ENCODE measurements at regions not wholly inside any gene's neighbourhood (a gene's known extent, or its start where the extent isn't known, plus 50 kb on each side); places are given as distances from the start of the nearest gene placed in this dataset.

DNA sequence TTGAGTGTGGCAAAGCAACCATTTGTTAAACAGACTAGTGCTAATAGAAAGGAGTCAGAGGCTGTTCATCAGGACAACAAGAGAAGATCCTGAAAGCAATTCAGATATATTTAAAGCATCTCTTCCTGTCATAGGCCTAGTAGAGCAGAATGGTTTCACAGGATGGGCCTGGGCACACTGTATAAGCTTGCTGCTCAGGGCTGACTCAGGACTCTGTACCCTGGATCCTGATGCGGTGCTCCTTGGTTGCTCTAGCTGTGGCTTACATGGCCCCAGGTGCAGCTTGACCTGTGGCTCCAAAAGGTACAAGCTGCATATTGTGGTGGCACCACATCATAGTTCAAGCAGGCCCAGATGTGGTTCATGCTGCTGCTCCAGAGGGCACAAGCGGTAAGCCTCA is 313.4 kb downstream of the ETNK1 start:
- Histone ChIP-seq H3K56ac (ENCODE audit: insufficient read length, low read depth, low read length) (no peak overlapping the region), H3K4me1 (ENCODE audit: insufficient read depth, low read length) (no peaks in the 10 kb centered on the region), H3K9me3 (ENCODE audit: control insufficient read depth, low read depth, low read length) (no peaks in the 10 kb centered on the region), H3T11ph (ENCODE audit: low read length) (no peak overlapping the region), H2BK15ac (ENCODE audit: low read depth, low read length) (no peak overlapping the region), H4K5ac (ENCODE audit: insufficient read length, low read depth, low read length) (no peak overlapping the region), H2BK12ac (ENCODE audit: insufficient read length, low read depth, low read length) (no peak overlapping the region), H4K8ac (replicated peaks; ENCODE audit: insufficient read length, low read depth, low read length) (no peak overlapping the region), H3K23ac (ENCODE audit: insufficient read length, low read depth, low read length) (no peak overlapping the region), H2BK5ac (ENCODE audit: insufficient read length, low read length) (no peak overlapping the region), H3K9ac (ENCODE audit: extremely low read depth, insufficient read length, low read length) (no peak overlapping the region), H3K4ac (ENCODE audit: low read depth, low read length) (no peak overlapping the region), H2BK120ac (ENCODE audit: low read depth, low read length, poor library complexity, severe bottlenecking) (no peak overlapping the region), H3K79me2 (ENCODE audit: insufficient read depth, low read length) (no peaks in the 10 kb centered on the region), H3K14ac (ENCODE audit: insufficient read depth, low read length) (no peak overlapping the region), H2BK20ac (ENCODE audit: low read depth, low read length, poor library complexity, severe bottlenecking) (no peak overlapping the region), H3K27ac (ENCODE audit: insufficient read length, low read depth, low read length) (no peak overlapping the region), H3K23me2 (ENCODE audit: insufficient read length, low read depth, low read length, poor library complexity, severe bottlenecking) (no peaks in the 10 kb centered on the region), H2AK5ac (ENCODE audit: insufficient read length, low read length) (no peak overlapping the region), H3K4me2 (ENCODE audit: insufficient read depth, insufficient read length, low read length) (no peak overlapping the region), H2AFZ (ENCODE audit: low read length) (no peak overlapping the region), H3K18ac (ENCODE audit: insufficient read length, low read depth, low read length) (no peak overlapping the region), H4K91ac (ENCODE audit: insufficient read length, low read depth, low read length) (no peak overlapping the region), H4K20me1 (ENCODE audit: control insufficient read depth, insufficient read depth, insufficient read length) (no peaks in the 10 kb centered on the region), H3K79me1 (ENCODE audit: insufficient read depth, low read depth, low read length, poor library complexity, severe bottlenecking) (no peaks in the 10 kb centered on the region), H3K27me3 (ENCODE audit: insufficient read depth, low read length) (no peaks in the 10 kb centered on the region)
- peaks cover 0 to 12% (median 2%) of the 10 kb centered on the region in 3 experiments; a peak in 3 of 7 replicates for H3K36me3 Mint-ChIP-seq (ENCODE audit: insufficient read depth in 1 of 3, low read depth in 3 of 3)
- peaks cover 4 to 8% of the 10 kb centered on the region in 2 experiments; a peak in 3 of 5 replicates for H3K9me3 Mint-ChIP-seq
- H3K27me3 Mint-ChIP-seq (ENCODE audit: low read depth): no peaks in the 10 kb centered on the region
- no peak overlapping the region for H3K4me3 Mint-ChIP-seq
- TF ChIP-seq, protein P1, sequence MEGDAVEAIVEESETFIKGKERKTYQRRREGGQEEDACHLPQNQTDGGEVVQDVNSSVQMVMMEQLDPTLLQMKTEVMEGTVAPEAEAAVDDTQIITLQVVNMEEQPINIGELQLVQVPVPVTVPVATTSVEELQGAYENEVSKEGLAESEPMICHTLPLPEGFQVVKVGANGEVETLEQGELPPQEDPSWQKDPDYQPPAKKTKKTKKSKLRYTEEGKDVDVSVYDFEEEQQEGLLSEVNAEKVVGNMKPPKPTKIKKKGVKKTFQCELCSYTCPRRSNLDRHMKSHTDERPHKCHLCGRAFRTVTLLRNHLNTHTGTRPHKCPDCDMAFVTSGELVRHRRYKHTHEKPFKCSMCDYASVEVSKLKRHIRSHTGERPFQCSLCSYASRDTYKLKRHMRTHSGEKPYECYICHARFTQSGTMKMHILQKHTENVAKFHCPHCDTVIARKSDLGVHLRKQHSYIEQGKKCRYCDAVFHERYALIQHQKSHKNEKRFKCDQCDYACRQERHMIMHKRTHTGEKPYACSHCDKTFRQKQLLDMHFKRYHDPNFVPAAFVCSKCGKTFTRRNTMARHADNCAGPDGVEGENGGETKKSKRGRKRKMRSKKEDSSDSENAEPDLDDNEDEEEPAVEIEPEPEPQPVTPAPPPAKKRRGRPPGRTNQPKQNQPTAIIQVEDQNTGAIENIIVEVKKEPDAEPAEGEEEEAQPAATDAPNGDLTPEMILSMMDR (conservative IDR thresholded peaks at IDR 0.05): no peak
- no peak overlapping the region for H3K27ac Mint-ChIP-seq
- H3K4me1 Mint-ChIP-seq: peaks cover 10 to 11% of the 10 kb centered on the region in 2 experiments
- no CpG with 5 or more reads among the region's 2 CpGs for WGBS (ENCODE audit: extremely low coverage, insufficient read length, low lambda C conversion rate)
- DNase-seq: no peak
